ENCODE measurements at regions not wholly inside any gene's neighbourhood (a gene's known extent, or its start where the extent isn't known, plus 50 kb on each side); places are given as distances from the start of the nearest gene placed in this dataset.

DNA sequence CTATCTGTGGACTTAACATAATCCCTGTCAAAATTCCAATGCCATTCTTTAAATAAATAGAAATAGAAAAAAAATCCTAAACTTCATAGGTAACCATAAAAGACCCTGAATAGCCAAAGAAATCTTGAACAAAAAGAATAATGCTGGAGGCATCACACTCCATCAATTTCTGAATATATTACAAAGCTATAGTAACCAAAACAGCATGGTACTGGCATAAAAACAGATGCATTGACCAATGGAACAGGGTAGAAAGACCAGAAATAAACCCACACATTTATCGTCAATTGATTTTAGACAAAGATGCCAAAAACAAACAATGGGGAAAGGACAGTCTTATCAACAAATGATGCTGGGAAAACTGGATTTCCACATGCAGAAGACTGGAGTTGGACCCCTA is 205.7 kb downstream of the VAPA start:
- TF ChIP-seq ZNF274 (IDR thresholded peaks at IDR 0.05; ENCODE audit: low read depth, low read length) (no peak), YY1 (IDR thresholded peaks at IDR 0.05; ENCODE audit: insufficient read depth, insufficient read length) (no peak)
